ENCODE measurements at regions not wholly inside any gene's neighbourhood (a gene's known extent, or its start where the extent isn't known, plus 50 kb on each side); places are given as distances from the start of the nearest gene placed in this dataset.
"Not testable (repeated sequence)": the region's sequence is repeated elsewhere in the genome, so short reads cannot be mapped to it uniquely, and the experiment has no call there.

DNA sequence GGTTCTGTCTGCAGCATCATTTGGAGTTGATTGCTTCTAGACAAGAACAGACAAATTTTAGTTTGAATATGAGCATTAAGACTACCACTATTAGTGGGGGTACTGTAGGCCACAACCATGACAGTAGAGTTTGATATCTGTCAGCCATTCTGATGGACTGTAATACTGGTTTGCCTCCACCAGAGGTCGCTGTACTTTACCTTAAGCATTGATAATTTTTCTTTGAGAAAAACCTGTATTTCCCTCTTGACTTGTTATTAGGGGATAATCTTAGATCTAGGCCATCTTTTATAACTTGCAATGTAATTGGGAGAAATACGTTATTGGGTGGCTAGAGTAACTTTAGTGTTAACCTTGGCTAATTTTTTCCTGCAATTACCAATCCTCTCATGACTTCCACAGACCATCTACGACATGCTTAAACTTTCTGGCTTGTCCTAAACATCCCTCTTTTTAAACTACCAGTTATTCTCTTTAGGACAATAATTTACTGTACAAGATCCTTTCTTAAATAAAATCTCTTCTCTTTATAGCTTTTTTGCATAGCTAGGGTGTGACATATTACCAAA, 562.4 kb downstream of the MAGEB5 start:
- POLR2A ChIA-PET, result no interaction called here
- CTCF ChIA-PET, result no interaction called here
- H3K27ac Mint-ChIP-seq, result no peak overlapping the region
- H3K4me1 Mint-ChIP-seq, result no peaks in the 10 kb centered on the region
- no peak overlapping the region for H3K4me3 Mint-ChIP-seq
- H3K9me3 Mint-ChIP-seq, result peaks cover 6% of the 10 kb centered on the region
- no peaks in the 10 kb centered on the region for H3K27me3 Mint-ChIP-seq
- no peaks in the 10 kb centered on the region for H3K36me3 Mint-ChIP-seq (ENCODE audit: low read depth)
- no peak for DNase-seq

DNA sequence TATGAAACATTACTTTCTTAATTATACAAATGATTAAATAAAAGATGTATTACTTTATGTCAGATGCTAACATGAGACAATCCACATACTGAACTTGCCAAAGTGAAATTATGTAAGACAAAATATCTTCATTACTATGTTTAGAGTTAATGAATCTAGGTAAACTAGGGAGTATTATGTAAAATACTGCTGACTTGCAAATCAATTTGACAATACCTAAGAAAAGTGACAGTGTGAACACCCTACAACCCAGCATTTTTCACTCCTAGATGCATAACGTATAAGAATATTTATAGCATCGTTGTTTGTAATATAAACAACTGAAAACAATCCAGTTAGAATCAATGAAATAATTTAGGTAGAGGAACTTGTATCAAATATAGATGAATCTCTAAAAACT, 546.3 kb downstream of the MAGEB5 start:
- POLR2A ChIA-PET, result no interaction called here
- H3K4me1 Mint-ChIP-seq, result no peaks in the 10 kb centered on the region
- CTCF ChIA-PET, result no interaction called here
- H3K27ac Mint-ChIP-seq, result no peak overlapping the region
- no peaks in the 10 kb centered on the region for H3K27me3 Mint-ChIP-seq
- no peak overlapping the region for H3K4me3 Mint-ChIP-seq
- peaks cover 2% of the 10 kb centered on the region for H3K9me3 Mint-ChIP-seq
- H3K36me3 Mint-ChIP-seq (ENCODE audit: low read depth), result no peaks in the 10 kb centered on the region
- no peak for DNase-seq

DNA sequence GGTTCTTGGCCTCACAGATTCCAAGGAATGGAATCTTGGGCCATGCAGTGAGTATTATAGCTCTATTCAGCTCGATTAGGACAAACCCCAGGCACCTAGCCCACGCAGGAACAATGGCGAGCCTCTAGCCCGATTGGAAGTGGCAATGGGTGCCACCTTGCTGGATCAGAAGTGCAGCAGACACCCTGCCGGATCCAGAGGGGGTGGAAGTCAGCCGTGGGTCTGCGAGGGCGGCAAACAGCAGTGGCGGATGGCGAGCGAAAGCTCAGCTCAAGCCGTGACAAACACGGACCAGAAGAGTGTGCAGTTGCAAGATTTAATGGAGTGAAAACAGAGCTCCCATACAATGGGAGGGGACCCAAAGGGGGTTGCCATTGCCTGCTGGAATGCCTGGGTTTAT, 539.8 kb downstream of the MAGEB5 start:
- POLR2A ChIA-PET; H3K27me3 Mint-ChIP-seq; H3K4me3 Mint-ChIP-seq; H3K36me3 Mint-ChIP-seq (ENCODE audit: low read depth); H3K27ac Mint-ChIP-seq; H3K4me1 Mint-ChIP-seq; DNase-seq; H3K9me3 Mint-ChIP-seq; CTCF ChIA-PET: not testable (repeated sequence)

DNA sequence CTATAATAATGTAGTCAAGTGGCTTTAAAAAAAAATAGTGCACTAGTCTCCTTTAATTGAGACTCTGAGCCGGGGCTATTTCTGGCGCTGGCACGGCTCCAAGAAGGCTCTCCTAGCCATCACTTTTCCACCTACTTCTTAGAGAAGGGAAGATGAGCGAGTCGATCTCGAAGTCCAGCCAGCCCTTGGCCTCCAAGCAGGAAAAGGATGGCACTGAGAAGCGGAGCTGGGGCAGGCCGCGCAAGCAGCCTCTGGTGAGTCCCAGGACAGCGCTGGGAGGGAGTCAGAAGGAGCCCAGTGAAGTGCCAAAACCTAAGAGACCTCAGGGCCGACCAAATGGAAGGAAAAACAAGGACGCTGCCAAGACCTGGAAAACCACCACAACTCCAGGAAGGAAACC, 531.9 kb downstream of the MAGEB5 start:
- H3K4me1 Mint-ChIP-seq, result no peaks in the 10 kb centered on the region
- CTCF ChIA-PET, result no interaction called here
- DNase-seq, result no peak
- no peak overlapping the region for H3K27ac Mint-ChIP-seq
- H3K36me3 Mint-ChIP-seq (ENCODE audit: low read depth), result no peaks in the 10 kb centered on the region
- POLR2A ChIA-PET, result no interaction called here
- no peaks in the 10 kb centered on the region for H3K27me3 Mint-ChIP-seq
- H3K9me3 Mint-ChIP-seq, result no peaks in the 10 kb centered on the region
- no peak overlapping the region for H3K4me3 Mint-ChIP-seq

DNA sequence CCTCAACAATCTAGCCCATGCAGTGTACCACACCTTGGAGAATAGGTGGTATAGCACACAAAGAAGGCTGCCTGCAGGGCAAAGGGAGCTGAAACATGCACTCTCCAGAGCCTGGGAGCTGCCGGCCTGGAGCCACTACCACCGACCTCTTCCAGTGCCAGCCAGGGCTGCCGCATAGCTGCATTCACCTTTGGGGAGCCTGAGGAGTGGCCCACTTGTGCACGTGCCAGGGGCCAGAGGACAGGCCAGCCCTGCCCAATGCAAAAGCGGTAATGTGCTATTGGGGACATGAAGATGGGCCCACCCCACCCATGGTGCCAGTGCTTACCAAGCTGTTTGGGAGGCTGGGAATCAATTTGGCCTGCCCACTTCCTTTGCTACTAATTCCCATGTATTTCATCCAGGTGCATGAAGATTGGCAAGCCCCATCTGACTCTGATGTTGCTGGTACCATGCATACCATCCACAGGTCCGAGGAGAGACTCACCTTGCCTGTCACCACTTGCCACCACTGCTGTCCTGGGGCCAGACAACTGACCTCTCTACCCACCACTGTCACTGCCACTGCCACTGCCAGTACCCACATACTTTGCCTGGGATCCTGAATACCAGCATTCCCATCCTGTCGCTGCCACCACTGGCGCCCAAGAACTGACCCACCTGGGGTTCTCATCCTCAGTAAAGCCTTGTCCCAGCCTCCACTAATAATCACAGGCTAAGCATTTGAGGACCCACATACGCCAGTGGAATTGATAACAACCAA, 506.9 kb downstream of the MAGEB5 start:
- no peak overlapping the region for H3K27ac Mint-ChIP-seq
- no peak overlapping the region for H3K4me3 Mint-ChIP-seq
- POLR2A ChIA-PET, result no interaction called here
- H3K36me3 Mint-ChIP-seq (ENCODE audit: low read depth), result no peaks in the 10 kb centered on the region
- no peaks in the 10 kb centered on the region for H3K27me3 Mint-ChIP-seq
- H3K4me1 Mint-ChIP-seq, result no peaks in the 10 kb centered on the region
- DNase-seq, result no peak
- CTCF ChIA-PET, result no interaction called here
- peaks cover 2% of the 10 kb centered on the region for H3K9me3 Mint-ChIP-seq

DNA sequence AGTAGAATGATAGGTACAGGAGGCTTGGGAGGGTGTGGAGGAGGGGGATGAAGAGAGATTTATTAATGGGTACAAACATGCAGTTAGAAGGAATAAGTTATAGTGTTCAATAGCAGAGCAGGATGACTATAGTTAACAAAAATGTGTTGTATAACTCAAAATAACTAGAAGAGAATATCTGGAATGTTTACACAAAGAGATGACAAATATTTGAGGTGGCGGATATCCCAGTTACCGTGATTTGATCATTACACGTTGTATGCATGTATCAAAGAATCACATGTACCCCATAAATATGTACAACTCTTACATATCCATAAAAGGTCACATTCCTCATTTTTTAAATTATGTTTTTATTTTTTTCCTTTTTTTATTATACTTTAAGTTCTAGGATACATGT, 456.6 kb downstream of the MAGEB5 start:
- POLR2A ChIA-PET, result no interaction called here
- Mint-ChIP-seq H3K27me3 (no peaks in the 10 kb centered on the region), H3K9me3 (peaks cover 11% of the 10 kb centered on the region), H3K4me3 (no peak overlapping the region), H3K36me3 (ENCODE audit: low read depth) (no peaks in the 10 kb centered on the region), H3K4me1 (no peaks in the 10 kb centered on the region), H3K27ac (no peak overlapping the region)
- CTCF ChIA-PET, result no interaction called here
- no peak for DNase-seq

DNA sequence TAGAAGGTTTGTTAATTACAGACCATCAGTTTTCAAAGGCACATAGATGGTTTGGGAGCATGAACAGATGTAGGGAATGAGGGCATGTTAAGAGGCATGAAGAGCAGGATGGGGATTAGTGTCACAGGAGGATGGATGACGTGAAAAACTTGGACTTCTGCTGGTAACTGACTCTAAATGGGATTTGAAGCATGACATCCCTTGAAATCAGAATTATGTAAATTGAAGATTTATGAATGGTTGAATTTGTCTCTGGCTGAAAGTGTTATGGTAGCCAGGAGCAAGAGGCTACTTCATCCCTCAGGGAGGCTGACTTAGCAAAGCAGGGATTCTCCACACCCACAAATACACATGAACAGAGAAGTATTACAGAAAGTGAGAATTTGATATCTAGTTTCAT, 454.6 kb downstream of the MAGEB5 start:
- no peaks in the 10 kb centered on the region for H3K36me3 Mint-ChIP-seq (ENCODE audit: low read depth)
- no peaks in the 10 kb centered on the region for H3K4me1 Mint-ChIP-seq
- no peak overlapping the region for H3K27ac Mint-ChIP-seq
- no peaks in the 10 kb centered on the region for H3K27me3 Mint-ChIP-seq
- DNase-seq, result no peak
- ChIA-PET CTCF (no interaction called here), POLR2A (no interaction called here)
- peaks cover 10% of the 10 kb centered on the region for H3K9me3 Mint-ChIP-seq
- H3K4me3 Mint-ChIP-seq, result no peak overlapping the region

DNA sequence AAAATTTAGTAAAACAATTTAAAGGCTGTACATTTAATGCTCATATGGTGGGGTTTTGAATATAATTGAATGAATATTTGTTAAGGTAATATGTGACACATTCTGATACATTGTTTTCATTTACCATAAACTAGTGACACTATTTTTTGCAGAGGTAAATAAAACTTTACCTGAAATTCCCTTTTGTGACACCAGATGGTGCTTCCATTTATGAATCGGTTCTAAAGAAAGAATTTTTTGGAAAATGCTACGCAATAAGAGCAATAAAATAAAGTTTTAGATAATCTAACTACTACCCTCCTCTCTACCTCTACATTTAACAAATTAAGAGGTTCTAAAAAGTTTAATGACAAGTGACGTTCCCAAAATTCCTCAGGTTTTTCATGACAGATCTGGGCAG, 448.9 kb downstream of the MAGEB5 start:
- Mint-ChIP-seq H3K27ac (no peak overlapping the region), H3K4me3 (no peak overlapping the region), H3K36me3 (ENCODE audit: low read depth) (no peaks in the 10 kb centered on the region), H3K4me1 (no peaks in the 10 kb centered on the region), H3K27me3 (no peaks in the 10 kb centered on the region), H3K9me3 (peaks cover 4% of the 10 kb centered on the region)
- ChIA-PET POLR2A (no interaction called here), CTCF (no interaction called here)
- no peak for DNase-seq

DNA sequence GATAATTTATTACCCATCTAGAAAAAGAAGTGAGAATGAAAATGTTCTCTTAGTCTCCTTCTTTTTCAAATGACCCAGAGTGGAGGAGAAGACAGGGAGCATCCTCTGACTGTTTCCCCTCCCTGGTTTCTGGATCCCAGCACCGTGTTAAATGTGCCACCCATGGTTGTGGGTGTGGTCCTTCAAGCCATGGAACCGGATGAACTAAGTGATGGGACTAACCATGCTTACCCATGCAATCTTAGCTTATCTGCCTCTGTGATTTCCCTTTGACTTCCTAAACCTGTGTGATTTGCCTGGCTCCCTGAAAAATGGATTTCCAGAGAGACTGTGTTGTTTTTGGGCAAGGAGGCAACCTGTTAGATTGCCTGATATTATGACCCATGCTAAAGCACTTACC, 437.1 kb downstream of the MAGEB5 start:
- no peaks in the 10 kb centered on the region for H3K27me3 Mint-ChIP-seq
- DNase-seq, result no peak
- H3K27ac Mint-ChIP-seq, result no peak overlapping the region
- no peak overlapping the region for H3K4me3 Mint-ChIP-seq
- ChIA-PET POLR2A (no interaction called here), CTCF (no interaction called here)
- no peaks in the 10 kb centered on the region for H3K36me3 Mint-ChIP-seq (ENCODE audit: low read depth)
- H3K9me3 Mint-ChIP-seq, result no peaks in the 10 kb centered on the region
- H3K4me1 Mint-ChIP-seq, result no peaks in the 10 kb centered on the region

DNA sequence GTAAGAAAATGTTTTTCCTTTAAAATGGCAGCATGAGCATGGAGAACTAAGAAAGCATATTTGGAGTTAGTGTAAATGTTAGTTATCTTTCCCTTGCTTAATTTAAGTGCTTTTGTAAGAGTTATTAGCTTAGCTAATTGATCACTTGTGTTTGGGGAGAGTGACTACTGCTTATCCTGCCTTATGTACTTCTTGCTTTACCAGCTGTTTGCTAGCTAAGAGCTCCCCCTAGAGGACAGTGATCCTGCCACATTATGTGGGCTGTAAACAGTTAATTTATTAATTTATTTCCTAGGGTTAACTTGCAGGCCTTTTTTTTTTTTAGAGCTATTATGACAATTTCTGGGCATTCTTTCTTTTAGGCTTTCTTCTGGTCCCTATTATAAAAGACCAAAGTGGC, 435.8 kb downstream of the MAGEB5 start:
- H3K4me1 Mint-ChIP-seq, result no peaks in the 10 kb centered on the region
- ChIA-PET POLR2A (no interaction called here), CTCF (interaction anchor here (0.7 to 1.4 kb wide), 3 partner anchors 9 to 534 kb away, joined by 3 to 6 read pairs (median 4); no protein-coding TSS in a partner anchor)
- H3K27me3 Mint-ChIP-seq, result no peaks in the 10 kb centered on the region
- H3K4me3 Mint-ChIP-seq, result no peak overlapping the region
- DNase-seq, result no peak
- no peaks in the 10 kb centered on the region for H3K36me3 Mint-ChIP-seq (ENCODE audit: low read depth)
- no peaks in the 10 kb centered on the region for H3K9me3 Mint-ChIP-seq
- H3K27ac Mint-ChIP-seq, result no peak overlapping the region

DNA sequence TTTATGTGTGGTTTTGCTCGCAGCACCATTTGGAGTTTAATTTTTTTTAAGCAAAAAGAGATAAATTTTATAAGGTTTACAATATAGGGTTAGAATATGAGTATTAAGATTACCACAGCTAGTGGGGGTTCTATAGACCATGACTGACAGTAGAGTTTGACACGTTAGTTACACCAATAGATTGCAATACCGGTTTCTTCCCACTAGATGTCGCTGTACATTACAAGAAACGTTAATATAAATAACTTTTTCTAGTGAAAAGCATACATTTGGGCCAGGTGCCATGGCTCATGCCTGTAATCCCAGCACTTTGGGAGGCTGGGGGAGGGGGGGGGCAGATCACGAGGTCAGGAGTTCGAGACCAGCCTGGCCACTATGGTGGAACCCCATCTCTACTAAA, 433.6 kb downstream of the MAGEB5 start:
- Mint-ChIP-seq H3K27ac (no peak overlapping the region), H3K36me3 (ENCODE audit: low read depth) (no peaks in the 10 kb centered on the region), H3K9me3 (no peaks in the 10 kb centered on the region), H3K27me3 (no peaks in the 10 kb centered on the region), H3K4me1 (no peaks in the 10 kb centered on the region), H3K4me3 (no peak overlapping the region)
- ChIA-PET POLR2A (no interaction called here), CTCF (no interaction called here)
- DNase-seq, result no peak

DNA sequence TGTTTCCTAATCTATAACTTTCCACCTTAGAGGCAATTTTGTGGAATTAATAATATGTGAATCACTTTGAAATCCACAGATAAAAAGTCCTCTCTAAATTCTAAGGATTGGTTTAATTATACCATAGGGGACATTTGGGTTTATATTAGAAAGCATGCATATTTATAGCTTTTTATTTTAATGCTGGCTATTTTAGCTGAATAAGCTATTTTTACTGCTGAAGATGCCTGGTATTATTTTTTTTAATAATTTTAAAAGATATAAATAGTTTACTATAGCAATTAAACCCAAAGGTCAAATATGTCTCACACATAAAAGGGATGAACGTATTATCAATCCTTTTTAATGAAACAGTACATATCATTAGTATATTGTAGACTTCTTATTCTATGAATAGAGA, 415.4 kb downstream of the MAGEB5 start:
- POLR2A ChIA-PET, result no interaction called here
- Mint-ChIP-seq H3K9me3 (no peaks in the 10 kb centered on the region), H3K4me1 (no peaks in the 10 kb centered on the region), H3K4me3 (no peak overlapping the region), H3K36me3 (ENCODE audit: low read depth) (no peaks in the 10 kb centered on the region), H3K27ac (no peak overlapping the region), H3K27me3 (no peaks in the 10 kb centered on the region)
- CTCF ChIA-PET, result no interaction called here
- no peak for DNase-seq

DNA sequence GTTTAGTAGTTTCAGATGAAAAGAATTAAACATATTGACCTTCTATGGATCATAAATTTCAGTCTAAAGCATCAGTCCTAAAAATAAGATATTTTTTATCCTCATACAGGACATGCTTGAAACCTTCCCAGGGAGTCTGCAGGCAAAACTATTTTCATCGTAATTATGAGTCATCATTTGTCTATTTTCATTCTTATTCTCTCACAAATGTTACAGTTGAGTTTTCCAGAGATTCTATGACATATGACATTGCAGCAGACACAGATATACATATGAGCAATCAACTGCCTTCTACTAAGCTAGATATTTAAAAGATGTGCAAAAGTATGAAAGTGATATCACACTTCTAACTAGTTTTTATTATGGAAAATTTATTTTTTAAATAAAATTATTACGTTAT, 398.0 kb downstream of the MAGEB5 start:
- POLR2A ChIA-PET, result no interaction called here
- H3K36me3 Mint-ChIP-seq (ENCODE audit: low read depth), result no peaks in the 10 kb centered on the region
- H3K4me3 Mint-ChIP-seq, result no peak overlapping the region
- peaks cover 6% of the 10 kb centered on the region for H3K9me3 Mint-ChIP-seq
- CTCF ChIA-PET, result no interaction called here
- no peaks in the 10 kb centered on the region for H3K4me1 Mint-ChIP-seq
- DNase-seq, result no peak
- H3K27me3 Mint-ChIP-seq, result no peaks in the 10 kb centered on the region
- no peak overlapping the region for H3K27ac Mint-ChIP-seq

DNA sequence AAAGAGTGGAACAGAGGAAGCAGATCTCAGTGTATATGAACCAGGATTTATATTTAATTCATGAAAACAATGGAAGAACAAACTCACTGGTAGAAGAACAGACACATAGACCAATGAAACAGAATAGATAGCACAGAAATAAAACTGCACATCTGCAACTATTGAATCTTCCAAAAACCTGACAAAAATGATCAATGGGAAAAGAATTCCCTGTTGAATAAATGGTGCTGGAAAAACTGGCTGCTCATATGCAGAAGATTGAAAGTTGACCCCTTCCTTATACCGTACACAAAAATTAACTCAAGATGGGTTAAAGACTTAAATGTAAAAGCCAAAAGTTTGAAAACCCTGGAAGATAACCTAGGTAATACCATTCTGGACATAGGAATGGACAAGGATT, 391.0 kb downstream of the MAGEB5 start:
- ChIA-PET POLR2A (no interaction called here), CTCF (no interaction called here)
- no peak for DNase-seq
- Mint-ChIP-seq H3K4me3 (no peak overlapping the region), H3K36me3 (ENCODE audit: low read depth) (no peaks in the 10 kb centered on the region), H3K27ac (no peak overlapping the region), H3K9me3 (no peaks in the 10 kb centered on the region), H3K4me1 (no peaks in the 10 kb centered on the region), H3K27me3 (no peaks in the 10 kb centered on the region)

Measured in activated CD4-positive, alpha-beta memory T cell treated with anti-CD3 and anti-CD28 coated beads, Interleukin-2, amount 10 ng/mL, durations not matched to agents 7 days and 5 days (primary cell).